Fibroblast of lung (primary cell): ENCODE measurements at regions not wholly inside any gene's neighbourhood (a gene's known extent, or its start where the extent isn't known, plus 50 kb on each side); places are given as distances from the start of the nearest gene placed in this dataset.

Experiments used
- EZH2 ChIP-seq: IDR thresholded peaks from 2 replicates; pipeline ENCODE4 v1.5.1; 2012; ENCODE audit warnings: low read length, control low read depth, mild to moderate bottlenecking; ENCODE audit errors: missing control alignments
- TF ChIP-seq, protein P1 (sequence below), 2 donors: IDR thresholded peaks in 1 of 2; conservative IDR thresholded peaks in 1 of 2; 1 replicate in 1 of 2; 2 replicates in 1 of 2; pipeline ENCODE4 v1.5.1; 2011 to 2012; ENCODE audit warnings: low read length in 2 of 2, control low read depth in 1 of 2, inconsistent platforms in 1 of 2, low read depth in 1 of 2, mild to moderate bottlenecking in 1 of 2

DNA sequence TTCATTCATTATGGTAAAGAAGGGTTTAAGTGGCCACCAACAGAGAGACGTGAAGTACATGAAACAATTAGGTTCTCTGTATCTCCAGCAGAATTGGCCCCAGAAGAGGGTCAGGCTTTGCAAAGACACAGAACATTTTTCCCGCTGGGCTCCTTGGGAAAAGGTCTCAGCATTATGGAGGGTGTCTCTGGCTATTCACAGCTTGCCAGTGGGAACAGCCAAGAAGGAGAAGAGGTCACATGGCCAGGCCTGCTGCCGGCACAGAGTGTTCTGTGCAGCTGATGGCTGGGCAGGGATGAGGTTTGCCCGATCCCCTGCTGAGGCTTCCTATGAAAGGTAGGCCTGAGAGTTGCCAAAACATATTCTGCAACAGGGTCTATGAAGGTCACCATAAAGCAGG, 77.8 kb upstream of the LPP start:
- TF ChIP-seq, protein P1, sequence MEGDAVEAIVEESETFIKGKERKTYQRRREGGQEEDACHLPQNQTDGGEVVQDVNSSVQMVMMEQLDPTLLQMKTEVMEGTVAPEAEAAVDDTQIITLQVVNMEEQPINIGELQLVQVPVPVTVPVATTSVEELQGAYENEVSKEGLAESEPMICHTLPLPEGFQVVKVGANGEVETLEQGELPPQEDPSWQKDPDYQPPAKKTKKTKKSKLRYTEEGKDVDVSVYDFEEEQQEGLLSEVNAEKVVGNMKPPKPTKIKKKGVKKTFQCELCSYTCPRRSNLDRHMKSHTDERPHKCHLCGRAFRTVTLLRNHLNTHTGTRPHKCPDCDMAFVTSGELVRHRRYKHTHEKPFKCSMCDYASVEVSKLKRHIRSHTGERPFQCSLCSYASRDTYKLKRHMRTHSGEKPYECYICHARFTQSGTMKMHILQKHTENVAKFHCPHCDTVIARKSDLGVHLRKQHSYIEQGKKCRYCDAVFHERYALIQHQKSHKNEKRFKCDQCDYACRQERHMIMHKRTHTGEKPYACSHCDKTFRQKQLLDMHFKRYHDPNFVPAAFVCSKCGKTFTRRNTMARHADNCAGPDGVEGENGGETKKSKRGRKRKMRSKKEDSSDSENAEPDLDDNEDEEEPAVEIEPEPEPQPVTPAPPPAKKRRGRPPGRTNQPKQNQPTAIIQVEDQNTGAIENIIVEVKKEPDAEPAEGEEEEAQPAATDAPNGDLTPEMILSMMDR (conservative IDR thresholded peaks at IDR 0.05 in 1 of 2, IDR thresholded peaks at IDR 0.05 in 1 of 2; ENCODE audit: low read depth in 1 of 2, low read length in 2 of 2) = no peak
- TF ChIP-seq EZH2 = no peak
